KBM-7 (cell line): ENCODE measurements at regions not wholly inside any gene's neighbourhood (a gene's known extent, or its start where the extent isn't known, plus 50 kb on each side); places are given as distances from the start of the nearest gene placed in this dataset.
A peak's percentile ranks its signal among the peaks of the same experiment; 100 is the strongest.
"Not testable (repeated sequence)": the region's sequence is repeated elsewhere in the genome, so short reads cannot be mapped to it uniquely, and the experiment has no call there.

ENCODE experiments used
- DNase-seq: peaks from one replicate; pipeline ENCODE4 v3.0.0-alpha.2; 2015
- in situ Hi-C: fragments of 300-500 bp; cut with MboI; formaldehyde crosslinking; loops from 2 replicates; pipeline ENCODE4 v1.14.3; 2020; ENCODE audit warnings: low sequenced_read_pairs, low pct_unique_long_range_greater_than_20kb, mixed read lengths

- DNase-seq, in situ Hi-C loops: not testable (repeated sequence)
Measured at GRCh38 chr5:152659470-152659869, 254.4 kb upstream of the NMUR2 start.

DNA sequence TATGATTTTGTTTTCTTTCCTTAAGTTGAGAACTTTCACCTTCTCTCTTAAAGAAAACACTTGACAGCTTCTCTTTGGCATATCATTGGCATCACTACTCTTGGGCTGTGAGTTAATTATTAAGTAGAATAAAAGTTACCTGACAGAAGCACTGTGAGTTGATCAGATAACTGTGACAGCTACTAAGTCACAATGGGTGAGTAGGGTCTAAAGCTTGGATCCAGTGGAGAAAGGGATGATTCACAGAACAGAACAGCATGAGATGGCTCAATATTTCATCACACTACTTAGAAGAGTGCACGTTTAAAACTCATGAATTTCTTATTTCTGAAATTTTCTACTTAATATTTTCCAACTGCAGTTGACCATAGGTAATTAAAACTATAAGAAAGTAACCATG lies 268.5 kb upstream of the NMUR2 start:
- no peak for DNase-seq
- in situ Hi-C loops, result no loop called here

DNA sequence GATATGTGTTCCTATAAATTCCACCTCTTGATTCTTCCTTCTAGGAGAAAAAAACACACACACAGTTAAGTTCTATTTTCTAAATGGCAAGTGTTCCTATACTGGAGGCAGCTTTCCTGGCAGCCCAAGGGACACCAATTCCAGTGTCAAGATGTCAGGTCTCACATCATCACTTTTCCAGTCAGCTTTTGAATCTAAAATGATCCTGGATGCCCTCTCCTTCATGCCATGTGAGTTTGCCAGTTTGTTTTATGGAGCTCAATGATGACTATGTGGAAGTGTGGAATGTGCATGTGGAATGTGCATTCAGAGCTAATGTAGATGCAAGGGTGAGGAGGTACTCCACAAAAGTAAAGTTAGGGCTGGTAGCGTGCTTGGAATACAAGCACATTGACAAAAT lies 269.3 kb upstream of the NMUR2 start:
- DNase-seq, result no peak
- in situ Hi-C loops, result no loop called here

DNA sequence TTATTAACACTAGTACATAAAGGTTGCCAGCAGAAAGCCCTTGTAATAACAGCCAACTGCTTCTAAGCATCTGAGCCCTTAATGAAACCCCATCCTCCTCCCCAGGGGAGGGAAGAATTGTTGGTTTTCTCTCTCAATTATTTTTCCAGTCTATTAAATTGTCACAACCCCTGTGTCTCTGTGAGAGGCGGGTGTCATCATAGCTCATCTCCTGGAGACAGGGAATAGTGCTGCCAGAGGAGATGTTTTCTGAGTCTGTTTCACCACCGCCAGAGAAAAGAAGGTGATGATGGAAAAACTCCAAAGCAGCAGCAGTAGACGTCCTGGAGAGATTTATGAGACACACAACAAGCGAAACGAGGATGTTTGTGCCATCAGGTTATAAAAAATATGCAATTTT lies 271.1 kb upstream of the NMUR2 start:
- no peak for DNase-seq
- in situ Hi-C loops, result no loop called here

- in situ Hi-C loops, result no loop called here
Measured at GRCh38 chr5:152683205-152683604, 278.1 kb upstream of the NMUR2 start.

GRCh38 chr5:152686931-152687330 lies 281.9 kb upstream of the NMUR2 start:
- in situ Hi-C loops, result no loop called here
- DNase-seq, result no peak

More at GRCh38 chr5:152683205-152683604, 278.1 kb upstream of the NMUR2 start:
- DNase-seq, result no peak

DNA sequence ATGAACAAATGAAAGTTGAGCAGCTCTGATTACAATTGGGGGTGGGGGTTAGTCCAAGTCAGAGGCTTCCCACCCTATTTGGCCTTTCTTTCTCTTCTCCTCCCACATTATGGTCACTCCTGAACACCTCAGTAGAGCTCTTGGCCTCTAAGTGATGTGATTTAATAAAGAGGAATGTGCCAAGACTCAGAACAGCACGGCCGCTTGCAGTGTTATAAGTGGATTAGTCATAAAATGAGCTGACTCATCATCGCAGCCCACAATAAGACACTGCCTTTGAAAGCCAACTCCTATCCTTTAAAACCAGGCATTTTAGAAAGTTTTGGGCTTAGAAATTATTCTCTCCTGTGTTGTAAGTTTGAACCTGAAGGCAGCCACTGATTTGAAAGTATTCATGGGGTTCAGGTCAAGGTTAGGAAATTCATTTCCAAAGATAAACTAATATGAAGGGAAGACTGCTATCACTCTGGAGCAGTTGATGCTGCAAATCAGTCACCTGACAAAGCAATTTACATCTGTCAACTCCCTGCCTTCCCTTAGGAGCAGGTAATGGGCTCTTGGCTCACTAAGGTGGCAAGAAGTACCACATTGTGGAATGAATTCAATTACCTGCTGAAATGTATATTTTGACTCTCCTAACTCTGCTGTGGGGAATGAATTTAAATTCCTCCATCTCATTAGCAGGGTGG lies 283.6 kb upstream of the NMUR2 start:
- in situ Hi-C loops, result no loop called here
- DNase-seq, result no peak

DNA sequence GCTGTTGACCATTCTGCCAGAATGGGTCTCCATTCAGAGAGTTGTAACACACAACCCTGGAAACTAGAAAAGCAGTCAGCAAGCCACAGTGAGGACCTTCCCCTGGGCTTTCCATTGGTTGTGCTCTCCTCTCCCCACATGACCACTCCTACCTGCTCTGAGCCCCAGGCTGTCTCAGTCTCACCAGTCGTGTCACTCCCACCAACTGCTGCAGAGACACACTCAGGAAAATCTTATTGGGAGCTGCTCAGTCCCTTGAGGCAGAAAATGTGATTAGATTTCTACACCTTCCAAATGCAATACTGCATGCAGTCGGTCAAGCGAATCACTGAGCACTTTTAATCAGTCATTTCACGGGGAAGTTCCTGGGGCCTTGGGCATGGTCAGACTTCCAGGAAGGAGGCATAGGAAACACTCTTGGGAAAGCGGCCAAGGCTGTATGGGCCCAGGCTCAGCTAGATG lies 284.2 kb upstream of the NMUR2 start:
- in situ Hi-C loops, result no loop called here
- no peak for DNase-seq

DNA sequence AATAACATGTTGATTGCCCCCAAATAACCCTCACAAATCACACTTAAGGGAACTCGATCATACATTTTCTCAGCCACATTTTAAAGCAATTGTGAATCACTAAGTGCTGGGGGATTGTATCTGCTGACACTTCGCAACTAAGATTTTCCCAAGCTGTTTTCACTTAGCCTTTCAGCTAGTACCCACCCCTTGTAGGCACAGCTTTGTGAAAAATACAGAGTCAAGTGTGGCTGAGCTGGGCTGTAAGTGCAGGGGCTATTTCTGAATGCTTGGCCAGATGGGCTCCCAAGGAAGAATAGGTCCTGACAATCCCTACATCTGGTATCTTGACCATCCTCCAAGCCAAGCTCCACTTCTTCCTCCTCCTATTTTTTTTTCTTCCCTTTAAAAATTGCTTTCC lies 289.2 kb upstream of the NMUR2 start:
- no peak for DNase-seq
- in situ Hi-C loops, result no loop called here

GRCh38 chr5:152701305-152701949 lies 296.3 kb upstream of the NMUR2 start:
- no peak for DNase-seq
- in situ Hi-C loops, result no loop called here

- DNase-seq, result no peak
- in situ Hi-C loops, result no loop called here
Measured at GRCh38 chr5:152704286-152704685, 299.2 kb upstream of the NMUR2 start.

DNA sequence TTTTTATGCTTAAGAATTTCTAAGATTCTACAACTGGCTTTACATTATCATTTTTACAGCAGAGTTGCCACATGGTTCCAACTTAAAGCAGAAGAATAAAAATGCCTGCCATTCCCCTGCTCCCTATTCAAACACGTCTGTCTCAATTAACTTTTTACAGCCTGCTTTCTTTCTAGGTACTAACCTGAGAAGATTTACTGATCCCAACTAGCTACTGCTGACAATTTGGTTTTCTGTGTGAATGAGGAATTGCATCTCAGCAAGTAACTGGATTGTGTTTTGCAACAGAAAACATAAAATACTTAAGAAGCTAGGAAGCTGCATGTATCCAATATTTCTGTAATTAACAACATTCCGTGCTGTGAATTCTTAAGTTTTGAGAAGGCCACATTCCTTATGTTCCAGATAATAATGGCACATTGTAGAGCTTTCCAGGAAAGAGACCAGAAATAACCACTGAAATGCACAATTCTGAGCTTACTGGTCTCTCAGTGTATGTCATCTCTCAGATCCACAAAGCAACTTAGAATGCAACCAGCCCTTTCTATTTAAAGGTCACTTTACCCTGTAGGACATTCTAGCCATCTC lies 306.8 kb upstream of the NMUR2 start:
- DNase-seq, result no peak
- in situ Hi-C loops, result no loop called here

GRCh38 chr5:152717393-152717792 lies 312.3 kb upstream of the NMUR2 start:
- in situ Hi-C loops, result no loop called here
- no peak for DNase-seq

- peak; percentile 3 for DNase-seq
- in situ Hi-C loops, result no loop called here
Measured at GRCh38 chr5:152723482-152723881, 318.4 kb upstream of the NMUR2 start.

- DNase-seq, result no peak
- in situ Hi-C loops, result no loop called here
Measured at GRCh38 chr5:152730176-152730575, 325.1 kb upstream of the NMUR2 start.

GRCh38 chr5:152736906-152737305 lies 331.8 kb upstream of the NMUR2 start:
- in situ Hi-C loops, result no loop called here
- no peak for DNase-seq

DNA sequence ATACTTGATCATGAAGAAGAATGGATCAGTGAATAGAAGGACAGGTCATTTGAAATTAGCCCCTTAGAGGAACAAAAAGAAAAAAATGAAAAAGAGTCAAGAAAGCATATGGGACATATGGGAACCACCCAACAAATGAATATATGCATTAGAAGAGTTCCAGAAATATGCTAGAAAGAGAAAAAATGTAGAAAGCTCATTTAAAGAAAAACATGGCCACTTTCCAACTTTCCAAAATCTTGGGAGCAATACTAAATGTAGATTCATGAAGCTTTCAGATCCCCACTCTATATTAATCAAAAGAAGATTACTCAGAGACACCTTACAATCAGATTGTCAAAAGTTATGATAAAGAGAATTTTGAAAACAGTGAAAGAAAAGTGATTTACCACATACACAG lies 334.8 kb upstream of the NMUR2 start:
- no peak for DNase-seq
- in situ Hi-C loops, result no loop called here

- in situ Hi-C loops, DNase-seq: not testable (repeated sequence)
Measured at GRCh38 chr5:152741126-152741525, 336.0 kb upstream of the NMUR2 start.

DNA sequence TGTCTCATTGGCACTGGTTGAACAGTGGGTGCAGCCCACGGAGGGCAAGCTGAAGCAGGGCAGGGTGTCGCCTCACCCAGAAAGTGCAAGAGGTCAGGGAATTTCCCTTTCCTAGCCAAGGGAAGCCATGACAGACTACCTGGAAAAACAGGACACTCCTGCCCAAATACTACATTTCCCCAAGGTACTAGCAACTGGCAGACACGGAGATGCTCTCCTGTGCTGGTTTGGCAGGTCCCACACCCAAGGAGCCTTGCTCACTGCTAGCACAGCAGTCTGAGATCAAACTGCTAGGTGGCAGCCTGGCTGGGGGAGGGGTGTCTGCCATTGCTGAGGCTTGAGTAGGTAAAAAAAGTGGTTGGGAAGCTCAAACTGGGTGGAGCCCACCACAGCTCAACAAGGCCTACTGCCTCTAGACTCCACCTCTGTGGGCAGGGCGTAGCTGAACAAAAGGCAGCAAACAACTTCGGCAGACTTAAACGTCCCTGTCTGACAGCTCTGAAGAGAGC lies 382.7 kb upstream of the NMUR2 start:
- DNase-seq, in situ Hi-C loops: not testable (repeated sequence)

DNA sequence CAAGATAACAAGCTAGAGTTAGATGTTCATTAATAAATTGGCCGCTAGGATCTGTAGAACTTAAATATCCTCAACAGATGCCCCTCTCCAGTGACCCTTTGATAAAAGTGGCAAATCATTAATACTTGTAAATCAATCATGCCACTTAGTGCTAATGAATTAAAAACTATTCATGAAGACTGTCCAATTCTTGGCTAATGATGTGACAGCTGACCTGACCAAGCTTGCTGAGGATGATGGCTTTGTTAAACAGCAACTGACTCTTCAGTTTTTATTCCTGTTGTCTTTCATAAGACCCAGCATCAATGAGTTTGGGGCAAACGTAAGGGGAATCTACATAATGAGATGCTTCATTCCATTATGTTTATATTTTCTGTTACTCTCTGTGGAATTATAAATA lies 396.8 kb upstream of the NMUR2 start:
- no peak for DNase-seq
- in situ Hi-C loops, result no loop called here
